SKM-1 (cell line): ENCODE measurements at regions not wholly inside any gene's neighbourhood (a gene's known extent, or its start where the extent isn't known, plus 50 kb on each side); places are given as distances from the start of the nearest gene placed in this dataset.

ENCODE experiments used
- DNase-seq: peaks from one replicate; lab custom pipeline; 2025; ENCODE audit not compliant: unreplicated experiment; lab: John Stamatoyannopoulos, UW

GRCh38 chr5:93886917-93887361 is 145.5 kb upstream of the POU5F2 start:
- DNase-seq = no peak

DNA sequence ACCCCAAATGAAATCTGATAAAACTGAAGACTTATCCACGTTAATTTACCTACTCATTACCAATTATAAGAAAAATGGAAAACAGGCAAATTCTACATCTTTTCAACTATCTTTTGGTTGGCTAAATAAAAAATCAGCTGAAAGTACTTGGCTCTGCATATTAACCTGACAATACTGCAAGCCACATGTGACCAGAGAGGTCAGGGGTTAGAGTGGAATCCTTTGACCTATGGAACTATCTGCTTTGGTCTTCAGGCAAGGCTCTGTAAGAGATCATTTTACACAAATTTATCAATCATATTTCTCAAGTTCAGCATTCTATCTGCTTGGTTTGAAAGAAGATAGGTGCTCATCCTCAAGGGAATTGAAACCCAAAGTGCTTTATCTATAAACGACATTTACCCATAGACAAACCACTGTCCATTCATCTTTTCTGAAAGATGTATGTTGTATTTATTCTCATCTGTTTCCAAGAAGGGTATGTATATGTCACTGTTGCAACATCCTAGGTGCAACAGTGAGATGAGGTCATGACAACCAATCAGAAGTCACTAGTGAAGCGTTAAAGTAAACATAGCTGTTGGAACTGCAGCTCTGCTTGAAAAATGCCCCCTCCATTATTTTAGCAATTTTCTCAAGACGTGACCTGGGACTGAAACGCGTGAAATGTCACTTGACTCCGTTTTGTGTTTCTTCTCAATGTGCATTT is 144.9 kb upstream of the POU5F2 start:
- DNase-seq = no peak

GRCh38 chr5:93884254-93884653 is 142.9 kb upstream of the POU5F2 start:
- no peak for DNase-seq

DNA sequence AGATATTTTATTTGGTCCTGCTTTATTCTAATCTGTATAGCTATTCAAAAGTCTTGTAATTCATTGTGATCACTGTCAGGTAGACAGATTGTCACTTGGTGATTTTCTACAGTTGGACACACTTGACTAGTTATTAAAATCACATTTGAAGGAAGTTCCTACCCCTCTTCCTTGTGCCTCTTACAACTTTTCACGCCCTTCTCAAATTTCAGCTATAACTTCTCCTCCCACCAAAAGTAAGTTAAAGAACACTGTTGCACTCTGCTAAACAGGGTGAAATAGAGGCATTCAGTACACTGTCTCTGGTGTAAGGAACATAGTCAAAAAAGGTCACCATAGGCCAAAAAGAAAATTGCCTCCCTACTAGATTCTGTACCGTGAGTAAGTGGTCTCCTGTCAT is 142.1 kb upstream of the POU5F2 start:
- DNase-seq = no peak

- no peak for DNase-seq
Observed at GRCh38 chr5:93875693-93876092, 134.3 kb upstream of the POU5F2 start.

DNA sequence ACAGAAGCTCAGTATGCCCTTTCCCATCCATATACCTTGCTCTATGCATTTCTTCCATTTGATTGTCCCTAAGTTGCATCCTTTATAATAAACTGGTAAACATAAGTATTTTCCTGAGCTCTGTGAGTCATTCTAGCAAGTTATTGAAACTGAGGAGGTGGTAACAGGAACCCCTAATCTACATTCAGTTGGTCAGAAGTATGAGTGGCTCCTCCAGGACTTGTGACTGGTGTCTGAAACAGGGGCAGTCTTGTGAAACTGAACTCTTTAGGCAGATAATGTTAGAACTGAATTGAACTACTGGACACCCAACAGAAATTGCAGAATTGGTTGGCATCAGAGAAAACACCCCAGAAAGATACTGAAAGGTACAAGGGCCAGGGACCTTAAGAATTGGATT is 133.1 kb upstream of the POU5F2 start:
- no peak for DNase-seq

DNA sequence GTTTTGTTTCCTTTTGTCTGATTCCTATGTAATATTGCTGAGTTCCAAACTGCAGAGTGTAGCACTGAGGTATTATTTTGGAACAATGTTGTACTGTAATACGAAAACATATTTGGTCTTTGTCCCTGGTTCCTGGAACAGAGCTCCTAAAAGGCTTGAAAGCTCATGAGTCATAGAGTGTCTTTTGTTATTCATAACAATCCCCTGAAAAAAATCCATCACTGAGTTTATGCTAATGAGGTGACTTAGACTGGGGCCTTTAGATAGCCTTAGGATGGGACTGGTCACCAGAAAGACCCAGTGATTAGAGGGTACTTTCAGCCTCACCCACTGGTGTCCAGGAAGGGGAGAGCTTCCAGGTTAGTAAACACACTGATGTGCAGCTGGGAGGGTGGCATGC is 132.7 kb upstream of the POU5F2 start:
- DNase-seq = no peak

DNA sequence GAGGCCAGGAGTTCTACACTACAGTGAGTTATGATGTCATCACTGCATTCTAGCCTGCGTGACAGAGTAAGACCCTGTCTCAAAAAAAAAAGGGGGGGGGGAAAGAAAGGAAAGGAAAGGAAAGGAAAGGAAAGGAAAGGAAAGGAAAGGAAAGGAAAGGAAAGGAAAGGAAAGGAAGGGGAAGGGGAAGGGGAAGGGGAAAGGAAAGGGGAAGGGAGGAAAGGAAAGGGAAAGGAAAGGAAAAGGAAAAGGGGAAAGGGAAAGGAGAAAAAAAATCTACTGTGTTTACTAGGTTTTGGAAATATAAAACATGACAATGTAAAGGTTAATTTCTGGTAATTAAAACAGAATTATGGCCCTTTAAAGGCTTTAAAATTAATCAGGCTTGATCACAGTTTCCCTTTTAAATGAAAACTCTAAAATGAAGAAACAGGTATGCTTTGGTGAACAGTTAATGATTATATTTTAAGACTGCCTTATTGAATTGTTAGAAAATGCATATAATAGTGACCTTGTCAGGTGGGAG is 131.9 kb upstream of the POU5F2 start:
- no peak for DNase-seq

DNA sequence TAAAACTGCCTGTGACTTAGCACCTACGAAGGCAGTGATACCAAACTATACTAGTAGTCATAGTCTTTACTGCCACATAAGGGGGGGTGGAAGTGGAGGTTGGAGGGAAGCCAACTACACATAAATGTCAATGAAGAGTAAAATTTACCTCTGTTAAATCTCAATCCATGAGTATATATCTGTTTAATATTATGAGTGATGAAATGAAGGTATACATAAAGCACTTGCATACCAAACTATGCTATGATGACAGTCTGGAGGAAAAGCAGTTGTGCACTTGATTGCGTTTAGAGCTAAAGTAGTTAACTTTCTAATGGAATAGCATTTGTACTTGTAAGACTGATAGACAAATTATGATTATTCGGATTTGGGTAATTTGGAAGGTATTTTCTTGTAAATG is 129.2 kb upstream of the POU5F2 start:
- DNase-seq = no peak

- no peak for DNase-seq
Observed at GRCh38 chr5:93868851-93869250, 127.5 kb upstream of the POU5F2 start.

GRCh38 chr5:93850311-93850710 is 108.9 kb upstream of the POU5F2 start:
- DNase-seq = no peak

DNA sequence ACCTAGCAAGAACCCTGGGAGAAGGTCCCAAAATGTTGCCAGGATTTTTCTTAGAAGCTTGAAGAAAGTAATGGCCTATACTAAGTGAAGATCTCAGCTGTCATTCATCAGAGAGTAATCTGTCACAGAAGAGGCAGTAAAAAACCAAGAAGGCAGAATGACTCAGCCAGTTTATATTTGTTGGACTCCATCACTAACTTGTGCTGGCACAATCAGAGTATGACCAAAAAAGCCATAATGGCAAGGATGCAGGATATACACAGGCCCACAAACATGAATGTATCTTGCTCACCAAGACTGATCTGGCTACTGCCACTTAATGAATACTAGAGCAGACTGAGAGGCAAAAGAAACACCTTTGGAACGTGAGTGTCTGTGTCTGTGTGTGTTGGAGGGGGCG is 104.0 kb upstream of the POU5F2 start:
- DNase-seq = no peak

DNA sequence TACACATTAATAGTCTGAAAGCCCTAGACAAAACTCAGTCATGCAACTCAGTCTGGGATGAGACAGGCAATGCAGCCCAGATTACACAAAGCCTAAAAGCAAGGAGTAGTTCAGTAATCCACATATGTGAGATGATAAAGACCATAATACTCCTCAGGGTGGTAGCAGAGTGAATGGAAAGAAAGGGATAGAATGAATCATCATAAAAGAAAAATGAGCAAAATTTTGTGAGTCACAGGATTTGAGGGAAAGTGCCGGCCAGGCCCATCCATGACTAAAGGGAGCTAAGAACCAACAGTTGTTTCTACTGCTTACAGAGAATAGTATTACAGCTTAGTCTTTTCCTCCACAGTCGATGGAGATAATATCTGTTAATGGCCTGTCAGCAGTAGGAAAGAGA is 90.0 kb upstream of the POU5F2 start:
- no peak for DNase-seq

DNA sequence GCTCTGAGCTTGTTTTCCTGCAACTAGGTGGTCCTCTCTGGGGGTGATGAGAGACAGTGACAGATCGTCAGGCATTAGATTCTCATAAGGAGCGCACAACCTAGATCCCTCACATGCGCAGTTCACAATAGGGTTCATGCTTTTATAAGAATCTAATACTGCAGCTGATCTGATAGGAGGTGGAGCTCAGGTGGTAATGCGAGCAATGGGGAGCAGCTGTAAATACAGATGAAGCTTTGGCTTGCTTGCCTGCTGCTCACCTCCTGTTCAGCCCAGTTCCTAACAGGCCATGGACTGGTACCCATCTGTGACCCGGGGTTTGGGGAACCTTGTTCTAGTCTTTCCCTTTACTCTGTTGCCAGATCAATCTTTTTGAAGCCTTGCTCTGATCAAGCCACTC is 89.5 kb upstream of the POU5F2 start:
- DNase-seq = no peak

DNA sequence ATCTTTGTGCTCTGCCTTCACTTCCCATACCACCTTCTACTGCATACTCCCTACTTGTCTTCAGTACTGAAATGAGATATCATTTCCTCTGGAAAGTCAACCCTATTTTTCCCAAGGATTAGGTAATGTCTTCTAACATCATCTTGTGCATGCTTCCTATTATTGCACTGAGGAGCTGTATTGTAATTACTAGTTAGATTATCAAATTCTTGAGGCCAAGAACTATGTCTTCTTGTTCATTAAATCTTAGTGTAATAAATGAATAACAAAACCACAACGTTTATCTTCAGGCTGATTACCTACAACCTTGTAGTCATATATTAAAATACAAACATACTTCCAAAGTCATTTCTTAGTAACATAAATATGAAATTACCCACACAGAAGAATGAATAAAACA is 87.9 kb upstream of the POU5F2 start:
- DNase-seq = no peak

- no peak for DNase-seq
Observed at GRCh38 chr5:93821891-93822415, 80.6 kb upstream of the POU5F2 start.

DNA sequence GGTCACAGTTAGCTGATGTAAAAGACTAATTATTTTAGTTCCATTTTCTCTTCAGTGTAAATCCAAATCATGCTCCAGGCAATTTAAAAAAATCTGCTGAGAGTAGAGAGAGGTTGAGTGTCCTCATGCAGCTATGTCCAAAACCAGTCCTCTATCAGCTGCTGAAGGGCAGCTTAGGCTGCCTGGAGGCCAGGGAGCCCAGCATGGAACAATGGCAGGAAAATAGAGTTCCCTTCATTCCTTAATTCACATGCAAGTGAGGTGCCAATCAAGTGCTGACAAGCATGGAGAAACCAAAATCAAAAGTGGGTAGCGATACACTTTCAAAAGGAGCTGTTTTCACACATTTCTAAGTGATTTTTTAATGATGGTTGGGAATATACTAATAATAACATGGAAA is 78.3 kb upstream of the POU5F2 start:
- no peak for DNase-seq

- DNase-seq = no peak
Observed at GRCh38 chr5:93810780-93811179, 69.4 kb upstream of the POU5F2 start.

DNA sequence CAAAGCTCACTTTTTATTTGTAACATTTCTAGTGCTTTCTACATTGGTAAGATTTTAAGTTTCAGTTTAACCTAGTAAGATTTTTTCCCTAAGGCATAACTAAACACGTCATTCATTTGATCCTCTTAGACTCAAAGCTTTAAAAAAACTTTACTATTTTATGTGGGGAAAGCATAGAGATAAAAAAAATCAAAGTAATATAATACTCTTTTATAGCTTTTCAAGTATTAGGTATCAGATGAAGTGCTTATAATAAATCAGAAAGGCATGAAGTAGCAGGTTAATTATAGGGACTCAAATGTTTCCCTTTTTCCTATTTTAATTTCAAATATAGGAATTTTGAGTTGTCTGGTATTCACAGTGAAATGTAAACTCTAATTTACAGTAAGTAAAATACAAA is 68.0 kb upstream of the POU5F2 start:
- DNase-seq = no peak

GRCh38 chr5:93807846-93808245 is 66.4 kb upstream of the POU5F2 start:
- DNase-seq = no peak

DNA sequence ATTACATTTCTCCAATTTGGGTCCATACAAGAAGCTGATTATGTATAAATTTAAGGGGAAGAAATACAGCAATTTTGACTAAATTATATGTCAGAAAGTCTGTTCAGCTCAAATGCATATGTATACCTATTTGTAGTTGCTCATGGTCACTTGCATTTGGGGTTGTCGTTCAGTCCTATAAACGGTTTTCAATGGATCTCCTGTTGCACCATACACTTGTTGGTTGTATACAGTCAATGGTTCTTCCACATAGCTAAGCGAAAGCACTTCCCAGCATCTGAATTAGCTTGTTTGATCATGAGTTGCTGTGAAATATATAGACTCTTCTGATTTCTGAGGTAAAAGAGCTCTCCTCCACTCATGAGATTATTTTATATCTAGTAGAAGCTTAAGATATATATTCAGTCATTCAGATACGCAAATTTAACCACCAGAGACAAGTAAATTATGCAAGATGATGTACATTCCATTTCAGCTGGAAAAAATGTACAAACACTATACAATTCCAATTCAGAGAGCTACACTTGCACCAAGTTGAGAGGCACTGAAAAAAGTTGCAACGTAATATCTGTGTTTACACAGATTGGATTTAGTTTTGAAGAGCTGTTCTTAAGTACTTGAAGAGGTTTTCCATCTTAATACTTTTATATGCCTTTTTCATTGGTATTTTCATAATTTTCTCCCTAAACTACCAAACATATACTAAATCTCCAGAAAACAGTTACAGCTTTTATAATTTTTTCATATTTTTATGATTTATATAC is 64.4 kb upstream of the POU5F2 start:
- no peak for DNase-seq
